NB4 (cell line): ENCODE measurements at regions not wholly inside any gene's neighbourhood (a gene's known extent, or its start where the extent isn't known, plus 50 kb on each side); places are given as distances from the start of the nearest gene placed in this dataset.

ENCODE experiments used
- POLR2A ChIP-seq: IDR thresholded peaks from 2 replicates; pipeline ENCODE4 v1.6.1; 2011; ENCODE audit warnings: mild to moderate bottlenecking; ENCODE audit not compliant: insufficient read length; ENCODE audit errors: extremely low read depth
- TF ChIP-seq, protein P1 (sequence below): IDR thresholded peaks from one replicate; pipeline ENCODE4 v1.5.1; 2012; ENCODE audit warnings: low read depth, low read length
- TF ChIP-seq, protein P2 (sequence below): IDR thresholded peaks from 2 replicates; pipeline ENCODE4 v1.6.1; 2011; ENCODE audit warnings: low read depth, low read length

DNA sequence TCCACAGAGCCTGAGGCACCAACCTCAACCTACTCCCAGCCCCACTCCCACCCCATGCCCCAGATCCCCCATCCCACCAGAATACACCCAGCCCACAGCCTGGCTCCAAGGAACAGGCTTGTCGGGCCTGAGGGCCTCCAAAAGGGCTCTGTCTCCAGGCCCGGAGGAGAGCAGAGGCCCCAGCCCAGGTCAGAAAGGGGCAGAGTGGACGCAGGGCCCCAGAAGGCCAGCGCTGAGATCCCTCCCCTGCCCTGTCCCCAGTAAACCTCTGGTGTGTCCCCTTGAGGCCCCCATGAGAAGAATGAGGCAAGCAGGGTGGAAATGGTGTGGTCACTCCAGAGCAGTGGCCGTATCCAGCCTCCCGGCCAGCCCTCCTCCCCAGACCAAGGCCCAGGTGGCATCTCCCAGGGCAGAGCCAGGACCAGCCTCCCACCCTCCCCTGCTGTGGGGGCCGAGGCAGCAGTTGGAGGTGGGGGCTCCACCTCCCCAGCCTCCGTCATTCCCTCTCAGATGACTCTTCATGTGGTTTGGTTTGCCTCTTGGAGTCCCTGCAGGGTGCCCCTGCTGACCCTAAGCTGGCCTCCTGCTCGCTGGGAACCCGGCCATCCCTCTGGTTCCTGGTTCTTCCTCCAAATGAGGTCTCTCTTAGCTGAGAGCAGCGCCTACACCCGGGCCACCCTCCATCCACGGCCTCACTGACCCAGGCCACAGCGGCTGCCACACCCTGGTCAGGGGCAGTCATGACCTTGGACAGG lies 195.0 kb downstream of the IGLL1 start:
- TF ChIP-seq, protein P1, sequence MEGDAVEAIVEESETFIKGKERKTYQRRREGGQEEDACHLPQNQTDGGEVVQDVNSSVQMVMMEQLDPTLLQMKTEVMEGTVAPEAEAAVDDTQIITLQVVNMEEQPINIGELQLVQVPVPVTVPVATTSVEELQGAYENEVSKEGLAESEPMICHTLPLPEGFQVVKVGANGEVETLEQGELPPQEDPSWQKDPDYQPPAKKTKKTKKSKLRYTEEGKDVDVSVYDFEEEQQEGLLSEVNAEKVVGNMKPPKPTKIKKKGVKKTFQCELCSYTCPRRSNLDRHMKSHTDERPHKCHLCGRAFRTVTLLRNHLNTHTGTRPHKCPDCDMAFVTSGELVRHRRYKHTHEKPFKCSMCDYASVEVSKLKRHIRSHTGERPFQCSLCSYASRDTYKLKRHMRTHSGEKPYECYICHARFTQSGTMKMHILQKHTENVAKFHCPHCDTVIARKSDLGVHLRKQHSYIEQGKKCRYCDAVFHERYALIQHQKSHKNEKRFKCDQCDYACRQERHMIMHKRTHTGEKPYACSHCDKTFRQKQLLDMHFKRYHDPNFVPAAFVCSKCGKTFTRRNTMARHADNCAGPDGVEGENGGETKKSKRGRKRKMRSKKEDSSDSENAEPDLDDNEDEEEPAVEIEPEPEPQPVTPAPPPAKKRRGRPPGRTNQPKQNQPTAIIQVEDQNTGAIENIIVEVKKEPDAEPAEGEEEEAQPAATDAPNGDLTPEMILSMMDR = no peak
- TF ChIP-seq POLR2A = no peak
- TF ChIP-seq, protein P2, sequence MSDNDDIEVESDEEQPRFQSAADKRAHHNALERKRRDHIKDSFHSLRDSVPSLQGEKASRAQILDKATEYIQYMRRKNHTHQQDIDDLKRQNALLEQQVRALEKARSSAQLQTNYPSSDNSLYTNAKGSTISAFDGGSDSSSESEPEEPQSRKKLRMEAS = no peak
